H1 (cell line): ENCODE measurements at regions not wholly inside any gene's neighbourhood (a gene's known extent, or its start where the extent isn't known, plus 50 kb on each side); places are given as distances from the start of the nearest gene placed in this dataset.

Experiments
- CTCF ChIA-PET: fragments of 300-600 bp; sonication (Branson Sonifier 250); formaldehyde crosslinking; loops from one replicate; lab custom pipeline; 2021; ENCODE audit not compliant: partially characterized antibody; lab: Charles Lee
- POLR2A ChIA-PET: fragments of 300-600 bp; sonication (Branson Sonifier 250); formaldehyde crosslinking; loops from one replicate; lab custom pipeline; 2021; ENCODE audit warnings: inconsistent platforms; ENCODE audit not compliant: partially characterized antibody; lab: Charles Lee
- DNase-seq, 2 experiments: peaks; one replicate each; pipeline versions ENCODE4 v3.0.0 to v3.0.0-alpha.2; 2010 to 2022; ENCODE audit warnings: low spot score in 2 of 2, low read depth in 1 of 2, mixed read lengths in 1 of 2
- FAIRE-seq: peaks from 2 replicates; lab custom pipeline; 2011; peaks lifted over from hg19 to GRCh38; lab: Jason Lieb, UNC
- H2AFZ ChIP-seq: 2 replicates; pipeline ENCODE4 v1.8.1; 2012; ENCODE audit warnings: low read length, inconsistent platforms
- H2AK5ac ChIP-seq: 2 replicates; pipeline ENCODE4 v1.6.1; 2013; ENCODE audit warnings: low read depth, low read length
- H2BK120ac ChIP-seq: replicated peaks from 2 replicates; pipeline ENCODE3; 2013; ENCODE audit warnings: low read depth, low read length, inconsistent platforms
- H2BK12ac ChIP-seq: 2 replicates; pipeline ENCODE4 v1.6.1; 2013; ENCODE audit warnings: low read depth, low read length
- H2BK15ac ChIP-seq: 2 replicates; pipeline ENCODE4 v1.6.1; 2013; ENCODE audit warnings: low read length
- H2BK20ac ChIP-seq: 2 replicates; pipeline ENCODE4 v1.6.1; 2013; ENCODE audit warnings: low read length
- H2BK5ac ChIP-seq: 2 replicates; pipeline ENCODE4 v1.6.1; 2013; ENCODE audit warnings: low read depth, low read length
- H3K14ac ChIP-seq: 2 replicates; pipeline ENCODE4 v1.6.1; 2013; ENCODE audit warnings: inconsistent platforms; ENCODE audit not compliant: insufficient read length
- H3K18ac ChIP-seq: 2 replicates; pipeline ENCODE4 v1.6.1; 2013; ENCODE audit warnings: low read length; ENCODE audit errors: extremely low read depth
- H3K23ac ChIP-seq: 2 replicates; pipeline ENCODE4 v1.6.1; 2013; ENCODE audit warnings: inconsistent platforms; ENCODE audit not compliant: insufficient read length
- H3K23me2 ChIP-seq: 2 replicates; pipeline ENCODE4 v1.6.1; 2013; ENCODE audit warnings: low read depth, low read length
- H3K27ac ChIP-seq: 2 replicates; pipeline ENCODE4 v1.6.1; 2011; ENCODE audit warnings: low read depth, low read length, inconsistent platforms
- H3K27me3 ChIP-seq, 4 experiments: replicated peaks in 1 of 4; 1 replicate in 1 of 4; 2 replicates in 3 of 4; pipeline versions ENCODE4 v1.6.1 to v1.8.1; 2011 to 2013; ENCODE audit warnings: low read length in 3 of 4, mild to moderate bottlenecking in 3 of 4, inconsistent platforms in 2 of 4, mixed read lengths in 2 of 4, moderate library complexity in 1 of 4; ENCODE audit not compliant: control insufficient read depth in 3 of 4, insufficient read depth in 3 of 4; ENCODE audit errors: extremely low read depth in 1 of 4
- H3K36me3 ChIP-seq, 4 experiments: 2 replicates each; pipeline versions ENCODE4 v1.6.1 to v1.8.1; 2011 to 2013; ENCODE audit warnings: mild to moderate bottlenecking in 4 of 4, low read length in 3 of 4, moderate library complexity in 2 of 4, control low read depth in 1 of 4, inconsistent platforms in 1 of 4; ENCODE audit not compliant: insufficient read depth in 4 of 4, control insufficient read depth in 2 of 4
- H3K4ac ChIP-seq: replicated peaks from 2 replicates; pipeline ENCODE3; 2013; ENCODE audit warnings: low read length, low read depth, mixed read lengths, inconsistent platforms; ENCODE audit not compliant: insufficient read length
- H3K4me1 ChIP-seq, 4 experiments: replicated peaks in 1 of 4; 1 replicate in 1 of 4; 2 replicates in 3 of 4; pipeline versions ENCODE4 v1.6.1 to v1.8.1; 2011 to 2013; ENCODE audit warnings: low read length in 3 of 4, inconsistent platforms in 2 of 4, mixed read lengths in 1 of 4; ENCODE audit not compliant: insufficient read depth in 4 of 4, control insufficient read depth in 3 of 4
- H3K4me2 ChIP-seq, 2 experiments: 2 replicates each; pipeline versions ENCODE4 v1.6.1 to v1.8.1; 2011 to 2013; ENCODE audit warnings: low read depth in 2 of 2, low read length in 2 of 2, control low read depth in 1 of 2, inconsistent platforms in 1 of 2, mild to moderate bottlenecking in 1 of 2; ENCODE audit not compliant: insufficient read depth in 1 of 2
- H3K4me3 ChIP-seq, 4 experiments: fragments of 200-600, 300-600 bp in 1 of 4; sonication (generic), shearing (Covaris generic), sonication (Bioruptor Twin) in 1 of 4; 2 replicates each; pipeline versions ENCODE4 v1.5.1 to v1.8.1; 2011 to 2016; ENCODE audit warnings: low read length in 4 of 4, low read depth in 3 of 4, control low read depth in 2 of 4, inconsistent platforms in 2 of 4, mild to moderate bottlenecking in 2 of 4, mixed read lengths in 1 of 4, moderate library complexity in 1 of 4; ENCODE audit not compliant: insufficient read depth in 2 of 4; ENCODE audit errors: extremely low read depth in 1 of 4
- H3K56ac ChIP-seq: replicated peaks from 2 replicates; pipeline ENCODE3; 2013; ENCODE audit warnings: low read depth, mild to moderate bottlenecking, mixed read lengths, low read length, inconsistent platforms; ENCODE audit not compliant: insufficient read length
- H3K79me1 ChIP-seq: 2 replicates; pipeline ENCODE4 v1.6.1; 2013; ENCODE audit warnings: low read depth, low read length, control low read depth
- H3K79me2 ChIP-seq, 2 experiments: 2 replicates each; pipeline versions ENCODE4 v1.6.1 to v1.8.1; 2012 to 2013; ENCODE audit warnings: low read length in 2 of 2, mild to moderate bottlenecking in 2 of 2, inconsistent platforms in 1 of 2; ENCODE audit not compliant: insufficient read depth in 2 of 2, control insufficient read depth in 1 of 2
- H3K9ac ChIP-seq, 4 experiments: replicated peaks in 1 of 4; 1 replicate in 1 of 4; 2 replicates in 3 of 4; pipeline versions ENCODE4 v1.6.1 to v1.8.1; 2011 to 2013; ENCODE audit warnings: low read depth in 3 of 4, low read length in 3 of 4, control low read depth in 2 of 4, mild to moderate bottlenecking in 2 of 4, moderate library complexity in 2 of 4, inconsistent platforms in 1 of 4; ENCODE audit errors: extremely low read depth in 1 of 4
- H3K9me3 ChIP-seq, 2 experiments: 2 replicates each; pipeline versions ENCODE4 v1.6.1 to v1.8.1; 2012 to 2013; ENCODE audit warnings: mild to moderate bottlenecking in 2 of 2, moderate library complexity in 2 of 2, control low read depth in 1 of 2, inconsistent platforms in 1 of 2, low read depth in 1 of 2, low read length in 1 of 2, mixed read lengths in 1 of 2; ENCODE audit not compliant: insufficient read depth in 2 of 2
- H4K20me1 ChIP-seq, 2 experiments: replicated peaks in 1 of 2; 2 replicates each; pipeline versions ENCODE3 to v1.8.1; 2011 to 2013; ENCODE audit warnings: inconsistent platforms in 2 of 2, low read length in 2 of 2, mild to moderate bottlenecking in 1 of 2; ENCODE audit not compliant: insufficient read depth in 2 of 2, control insufficient read depth in 1 of 2
- H4K5ac ChIP-seq: 2 replicates; pipeline ENCODE4 v1.6.1; 2013; ENCODE audit warnings: low read length, low read depth, mixed read lengths, inconsistent platforms; ENCODE audit not compliant: insufficient read length
- H4K8ac ChIP-seq: 2 replicates; pipeline ENCODE4 v1.8.0; 2013; ENCODE audit warnings: mild to moderate bottlenecking, moderate library complexity, low read length, inconsistent platforms; ENCODE audit not compliant: insufficient read depth; ENCODE audit errors: extremely low read depth
- H4K91ac ChIP-seq: replicated peaks from 2 replicates; pipeline ENCODE3; 2013; ENCODE audit warnings: low read length, mixed read lengths, inconsistent platforms; ENCODE audit not compliant: insufficient read length
- ASH2L ChIP-seq: fragments of 200-600, 300-600 bp; sonication (generic); IDR thresholded peaks from one replicate; pipeline ENCODE4 v1.7.1; 2017; ENCODE audit warnings: low read length
- ATF2 ChIP-seq: IDR thresholded peaks from 2 replicates; pipeline ENCODE4 v1.6.1; 2012; ENCODE audit warnings: low read length, inconsistent platforms
- CHD1 ChIP-seq: IDR thresholded peaks from 2 replicates; pipeline ENCODE4 v1.6.1; 2012; ENCODE audit warnings: low read depth, low read length, improper control_type of control experiment
- CREB1 ChIP-seq: IDR thresholded peaks from 2 replicates; pipeline ENCODE4 v1.6.1; 2012; ENCODE audit warnings: inconsistent platforms
- CTCF ChIP-seq, 3 experiments: IDR thresholded peaks; 1 replicate in 2 of 3; 2 replicates in 1 of 3; pipeline versions ENCODE4 v1.5.1 to v1.6.1; 2011; ENCODE audit warnings: low read length in 3 of 3, mild to moderate bottlenecking in 3 of 3, inconsistent platforms in 2 of 3, low read depth in 1 of 3, moderate library complexity in 1 of 3; ENCODE audit not compliant: insufficient read depth in 1 of 3; ENCODE audit errors: control extremely low read depth in 1 of 3
- E2F6 ChIP-seq: IDR thresholded peaks from 2 replicates; pipeline ENCODE4 v1.6.1; 2012; ENCODE audit warnings: inconsistent platforms
- EGR1 ChIP-seq: IDR thresholded peaks from 2 replicates; pipeline ENCODE4 v1.6.1; 2011; ENCODE audit warnings: low read depth, low read length, borderline replicate concordance
- HDAC6 ChIP-seq: IDR thresholded peaks from one replicate; pipeline ENCODE4 v1.7.1; 2012; ENCODE audit warnings: low read depth, mild to moderate bottlenecking, inconsistent platforms, low read length, moderate library complexity
- PHF8 ChIP-seq: fragments of 200-600 bp; sonication (generic); conservative IDR thresholded peaks from 2 replicates; pipeline ENCODE4 v1.7.1; 2012; ENCODE audit warnings: low read depth, mild to moderate bottlenecking, inconsistent platforms, low read length, moderate library complexity
- POLR2AphosphoS5 ChIP-seq: IDR thresholded peaks from 2 replicates; pipeline ENCODE4 v1.6.1; 2011; ENCODE audit warnings: low read depth, low read length
- SUZ12 ChIP-seq: fragments of 200-600 bp; sonication (generic); IDR thresholded peaks from 2 replicates; pipeline ENCODE4 v1.6.1; 2012; ENCODE audit warnings: mild to moderate bottlenecking, inconsistent platforms, low read length, moderate library complexity, mixed read lengths
- WGBS, 2 experiments: shearing (Covaris generic) in 1 of 2; methylation state at CpG; one replicate each; pipeline versions ENCODE4 v1.1.6 to v1.1.7; 2013 to 2015; ENCODE audit warnings: low lambda C conversion rate in 2 of 2, mixed read lengths in 2 of 2, inconsistent platforms in 1 of 2, low coverage in 1 of 2, missing lambda C conversion rate in 1 of 2; ENCODE audit not compliant: insufficient replicate concordance in 2 of 2, insufficient coverage in 1 of 2, insufficient read length in 1 of 2; ENCODE audit errors: extremely low coverage in 1 of 2, missing lambda C conversion rate in 1 of 2; 5-methylcytosine and 5-hydroxymethylcytosine counted together

GRCh38 chr16:64394061-64394460 is 727.8 kb downstream of the CDH11 start:
- Histone ChIP-seq H3K23ac (no peak overlapping the region), H3K4me1 (no peaks in the 10 kb centered on the region), H2AK5ac (no peak overlapping the region), H4K5ac (no peak overlapping the region), H3K9me3 (no peaks in the 10 kb centered on the region), H3K23me2 (no peaks in the 10 kb centered on the region; the same call in 1 of the 2 replicates), H2BK12ac (no peak overlapping the region), H2BK120ac (no peak overlapping the region), H2BK20ac (no peak overlapping the region), H3K14ac (no peak overlapping the region), H2AFZ (no peak overlapping the region), H3K56ac (no peak overlapping the region), H2BK15ac (no peak overlapping the region), H3K36me3 (no peaks in the 10 kb centered on the region), H3K18ac (no peak overlapping the region), H3K9ac (no peak overlapping the region), H3K4me2 (no peak overlapping the region), H2BK5ac (no peak overlapping the region), H4K20me1 (no peaks in the 10 kb centered on the region), H3K79me1 (no peaks in the 10 kb centered on the region), H3K27me3 (no peaks in the 10 kb centered on the region), H4K8ac (no peak overlapping the region), H3K27ac (no peak overlapping the region), H3K4ac (no peak overlapping the region), H3K79me2 (no peaks in the 10 kb centered on the region), H4K91ac (no peak overlapping the region), H3K4me3 (no peak overlapping the region)
- no peak for FAIRE-seq
- DNase-seq = no peak
- ChIA-PET POLR2A (no interaction called here), CTCF (interaction anchor here (0.6 kb wide), 1 partner anchor 464 kb away, joined by 3 read pairs; no protein-coding TSS in a partner anchor)
- WGBS, 2 experiments = 79 to 100% methylated on average over 1 of the region's 1 CpG
- no peak for TF ChIP-seq E2F6
- no peak for TF ChIP-seq HDAC6
- TF ChIP-seq PHF8 = no peak
- no peak for TF ChIP-seq EGR1
- no peak for TF ChIP-seq ASH2L
- TF ChIP-seq CTCF (IDR thresholded peaks at IDR 0.05; ENCODE audit: control extremely low read depth in 1 of 3, insufficient read depth in 1 of 3, low read depth in 1 of 3, low read length in 3 of 3) = no peak
- no peak for TF ChIP-seq SUZ12
- TF ChIP-seq CREB1 = no peak
- no peak for TF ChIP-seq POLR2AphosphoS5
- TF ChIP-seq ATF2 = no peak
- TF ChIP-seq CHD1 = no peak
